HG03565 (cell line): ENCODE measurements at regions not wholly inside any gene's neighbourhood (a gene's known extent, or its start where the extent isn't known, plus 50 kb on each side); places are given as distances from the start of the nearest gene placed in this dataset.
"Not testable (repeated sequence)": the region's sequence is repeated elsewhere in the genome, so short reads cannot be mapped to it uniquely, and the experiment has no call there.

Experiments used
- ATAC-seq: cut with Tn5 transposase; IDR thresholded peaks from one replicate; pipeline ENCODE4 v1.9.1; 2021; ENCODE audit warnings: mild to moderate bottlenecking, moderate library complexity; ENCODE audit not compliant: unreplicated experiment

GRCh38 chr6:104522533-104522932 lies 337.2 kb downstream of the HACE1 start:
- no peak for ATAC-seq

- ATAC-seq = no peak
Observed at GRCh38 chr6:104521176-104521575, 338.5 kb downstream of the HACE1 start.

GRCh38 chr6:104519566-104519965 lies 340.2 kb downstream of the HACE1 start:
- no peak for ATAC-seq

GRCh38 chr6:104509355-104509754 lies 350.4 kb downstream of the HACE1 start:
- ATAC-seq = no peak

GRCh38 chr6:104506429-104506828 lies 353.3 kb downstream of the HACE1 start:
- ATAC-seq = no peak

- no peak for ATAC-seq
Observed at GRCh38 chr6:104505838-104506237, 353.9 kb downstream of the HACE1 start.

- ATAC-seq = no peak
Observed at GRCh38 chr6:104500265-104500664, 359.5 kb downstream of the HACE1 start.

GRCh38 chr6:104486035-104486434 lies 373.7 kb downstream of the HACE1 start:
- no peak for ATAC-seq

- no peak for ATAC-seq
Observed at GRCh38 chr6:104484626-104485025, 375.1 kb downstream of the HACE1 start.

GRCh38 chr6:104484191-104484590 lies 375.5 kb downstream of the HACE1 start:
- no peak for ATAC-seq

GRCh38 chr6:104483225-104483834 lies 376.4 kb downstream of the HACE1 start:
- no peak for ATAC-seq

- ATAC-seq = no peak
Observed at GRCh38 chr6:104477569-104477968, 382.1 kb downstream of the HACE1 start.

GRCh38 chr6:104473021-104473429 lies 386.7 kb downstream of the HACE1 start:
- no peak for ATAC-seq

GRCh38 chr6:104472021-104472901 lies 387.5 kb downstream of the HACE1 start:
- ATAC-seq = no peak

GRCh38 chr6:104466306-104466705 lies 393.4 kb downstream of the HACE1 start:
- ATAC-seq = no peak

- no peak for ATAC-seq
Observed at GRCh38 chr6:104462811-104463599, 396.7 kb downstream of the HACE1 start.

- ATAC-seq = no peak
Observed at GRCh38 chr6:104460738-104461483, 398.8 kb downstream of the HACE1 start.

GRCh38 chr6:104459543-104459942 lies 400.2 kb downstream of the HACE1 start:
- ATAC-seq = peak; percentile 76

- no peak for ATAC-seq
Observed at GRCh38 chr6:104449918-104450317, 409.8 kb downstream of the HACE1 start.

GRCh38 chr6:104446101-104447080 lies 413.3 kb downstream of the HACE1 start:
- not testable (repeated sequence) for ATAC-seq
